ENCODE measurements at regions not wholly inside any gene's neighbourhood (a gene's known extent, or its start where the extent isn't known, plus 50 kb on each side); places are given as distances from the start of the nearest gene placed in this dataset.
A peak's percentile ranks its signal among the peaks of the same experiment; 100 is the strongest.

- Histone ChIP-seq H3K4me3 (ENCODE audit: insufficient read depth, low read depth, low read length, poor library complexity, severe bottlenecking) (no peak overlapping the region), H3K27me3 (replicated peaks; ENCODE audit: control insufficient read depth, insufficient read depth, low read length, poor library complexity, severe bottlenecking) (no peaks in the 10 kb centered on the region), H3K9me3 (ENCODE audit: control insufficient read depth, low read length) (no peaks in the 10 kb centered on the region), H3K4me1 (ENCODE audit: control insufficient read depth, insufficient read depth, low read length, poor library complexity, severe bottlenecking) (no peaks in the 10 kb centered on the region), H3K27ac (ENCODE audit: insufficient read depth, low read length, poor library complexity, severe bottlenecking) (no peak overlapping the region), H3K36me3 (ENCODE audit: control insufficient read depth, insufficient read depth, low read length) (no peaks in the 10 kb centered on the region)
- DNase-seq = no peak
These were observed 107.6 kb downstream of the FASLG start for GRCh38 chr1:172766462-172766861.

DNA sequence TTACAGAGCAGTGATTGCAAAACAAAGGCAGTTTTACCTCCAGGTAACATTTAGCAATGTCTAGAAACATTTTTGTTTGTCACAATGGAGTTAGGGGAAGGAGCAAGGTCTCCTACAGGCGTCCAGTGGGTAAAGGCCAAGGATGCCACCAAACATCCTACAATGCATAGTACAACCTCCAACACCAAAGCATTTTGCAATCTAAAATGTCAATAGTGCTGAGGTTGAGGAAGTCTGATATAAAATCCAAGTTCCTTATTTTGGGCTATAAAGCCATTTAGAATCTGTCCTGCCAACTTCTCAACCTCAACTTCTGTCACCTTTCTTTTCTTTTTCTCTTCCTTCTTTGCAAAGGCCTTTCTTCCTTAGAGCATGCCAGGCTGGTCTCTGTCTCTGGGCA, 111.2 kb downstream of the FASLG start:
- Histone ChIP-seq H3K36me3 (ENCODE audit: control insufficient read depth, insufficient read depth, low read length) (no peaks in the 10 kb centered on the region), H3K27ac (ENCODE audit: insufficient read depth, low read length, poor library complexity, severe bottlenecking) (no peak overlapping the region), H3K4me3 (ENCODE audit: insufficient read depth, low read depth, low read length, poor library complexity, severe bottlenecking) (no peak overlapping the region), H3K4me1 (ENCODE audit: control insufficient read depth, insufficient read depth, low read length, poor library complexity, severe bottlenecking) (no peaks in the 10 kb centered on the region), H3K27me3 (replicated peaks; ENCODE audit: control insufficient read depth, insufficient read depth, low read length, poor library complexity, severe bottlenecking) (no peaks in the 10 kb centered on the region), H3K9me3 (ENCODE audit: control insufficient read depth, low read length) (no peaks in the 10 kb centered on the region)
- DNase-seq = no peak

GRCh38 chr1:172774561-172774960, 115.7 kb downstream of the FASLG start:
- Histone ChIP-seq H3K27ac (ENCODE audit: insufficient read depth, low read length, poor library complexity, severe bottlenecking) (no peak overlapping the region), H3K4me1 (ENCODE audit: control insufficient read depth, insufficient read depth, low read length, poor library complexity, severe bottlenecking) (peaks cover 3% of the 10 kb centered on the region), H3K36me3 (ENCODE audit: control insufficient read depth, insufficient read depth, low read length) (no peaks in the 10 kb centered on the region), H3K4me3 (ENCODE audit: insufficient read depth, low read depth, low read length, poor library complexity, severe bottlenecking) (no peak overlapping the region), H3K9me3 (ENCODE audit: control insufficient read depth, low read length) (no peaks in the 10 kb centered on the region), H3K27me3 (replicated peaks; ENCODE audit: control insufficient read depth, insufficient read depth, low read length, poor library complexity, severe bottlenecking) (no peaks in the 10 kb centered on the region)
- no peak for DNase-seq

- no peaks in the 10 kb centered on the region for H3K9me3 ChIP-seq (ENCODE audit: control insufficient read depth, low read length)
- H3K27ac ChIP-seq (ENCODE audit: insufficient read depth, low read length, poor library complexity, severe bottlenecking) = no peak overlapping the region
- H3K4me3 ChIP-seq (ENCODE audit: insufficient read depth, low read depth, low read length, poor library complexity, severe bottlenecking) = no peak overlapping the region
- H3K36me3 ChIP-seq (ENCODE audit: control insufficient read depth, insufficient read depth, low read length) = no peaks in the 10 kb centered on the region
- peaks cover 3% of the 10 kb centered on the region for H3K4me1 ChIP-seq (ENCODE audit: control insufficient read depth, insufficient read depth, low read length, poor library complexity, severe bottlenecking)
- no peaks in the 10 kb centered on the region for H3K27me3 ChIP-seq (replicated peaks; ENCODE audit: control insufficient read depth, insufficient read depth, low read length, poor library complexity, severe bottlenecking)
- DNase-seq = no peak
These were observed 116.7 kb downstream of the FASLG start for GRCh38 chr1:172775606-172776005.

- Histone ChIP-seq H3K4me3 (ENCODE audit: insufficient read depth, low read depth, low read length, poor library complexity, severe bottlenecking) (no peak overlapping the region), H3K27ac (ENCODE audit: insufficient read depth, low read length, poor library complexity, severe bottlenecking) (no peak overlapping the region)
- DNase-seq = no peak
These were observed 117.2 kb downstream of the FASLG start for GRCh38 chr1:172776071-172776470.

GRCh38 chr1:172777767-172778166, 118.9 kb downstream of the FASLG start:
- DNase-seq = no peak

More at GRCh38 chr1:172776071-172776470, 117.2 kb downstream of the FASLG start:
- Histone ChIP-seq H3K9me3 (ENCODE audit: control insufficient read depth, low read length) (no peaks in the 10 kb centered on the region), H3K27me3 (replicated peaks; ENCODE audit: control insufficient read depth, insufficient read depth, low read length, poor library complexity, severe bottlenecking) (no peaks in the 10 kb centered on the region), H3K4me1 (ENCODE audit: control insufficient read depth, insufficient read depth, low read length, poor library complexity, severe bottlenecking) (peaks cover 3% of the 10 kb centered on the region), H3K36me3 (ENCODE audit: control insufficient read depth, insufficient read depth, low read length) (no peaks in the 10 kb centered on the region)

DNA sequence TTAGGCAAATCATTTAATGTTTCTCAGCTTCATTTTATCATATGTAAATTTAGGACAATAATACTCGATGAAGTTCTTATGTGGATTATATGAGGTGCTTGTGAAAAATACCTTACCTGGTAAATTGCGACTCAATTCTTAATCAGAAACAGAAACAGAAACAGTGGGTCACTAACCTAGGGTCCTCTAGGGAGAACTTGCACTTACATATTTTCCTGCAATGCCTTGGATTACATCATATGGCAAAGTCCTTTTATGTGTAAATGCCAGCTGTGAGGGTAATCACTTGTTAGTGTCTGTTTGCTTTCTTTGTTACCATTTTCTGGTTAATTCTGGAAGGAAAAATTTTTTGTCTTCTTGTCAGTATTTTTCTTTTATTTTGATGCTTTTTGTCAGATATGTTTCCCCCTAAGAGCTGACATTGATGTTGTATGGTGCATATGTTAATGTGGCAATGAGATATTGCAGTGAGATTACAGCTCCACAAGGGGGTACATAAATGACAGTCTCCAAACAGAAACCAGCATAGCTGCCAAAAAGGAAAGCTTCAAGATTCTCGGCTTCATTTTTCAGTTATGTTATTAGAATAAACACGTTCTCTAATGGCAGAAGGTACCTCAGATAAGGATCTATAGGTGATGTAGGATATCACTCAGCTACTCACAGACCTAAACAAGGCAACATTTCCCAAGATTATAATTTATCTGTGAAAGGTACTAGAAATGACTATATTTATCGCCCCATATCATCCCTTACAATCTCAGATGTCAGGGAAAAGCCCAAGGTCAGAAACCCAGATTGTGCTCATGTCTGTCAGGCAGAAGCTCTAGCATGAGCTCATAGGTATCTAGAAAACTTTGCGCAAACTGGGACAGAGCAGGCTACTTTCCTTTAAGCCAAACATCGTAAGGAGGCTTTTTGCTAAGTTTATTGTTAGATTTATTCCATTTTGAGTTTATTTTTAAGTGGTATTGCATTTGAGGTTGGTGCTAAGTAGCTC, 119.9 kb downstream of the FASLG start:
- no peaks in the 10 kb centered on the region for H3K36me3 ChIP-seq (ENCODE audit: control insufficient read depth, insufficient read depth, low read length)
- DNase-seq = no peak
- peaks cover 3% of the 10 kb centered on the region for H3K4me1 ChIP-seq (ENCODE audit: control insufficient read depth, insufficient read depth, low read length, poor library complexity, severe bottlenecking)
- H3K9me3 ChIP-seq (ENCODE audit: control insufficient read depth, low read length) = no peaks in the 10 kb centered on the region
- peak overlapping the region; percentile 23 for H3K4me3 ChIP-seq (ENCODE audit: insufficient read depth, low read depth, low read length, poor library complexity, severe bottlenecking)
- no peak overlapping the region for H3K27ac ChIP-seq (ENCODE audit: insufficient read depth, low read length, poor library complexity, severe bottlenecking)
- no peaks in the 10 kb centered on the region for H3K27me3 ChIP-seq (replicated peaks; ENCODE audit: control insufficient read depth, insufficient read depth, low read length, poor library complexity, severe bottlenecking)

More at GRCh38 chr1:172777767-172778166, 118.9 kb downstream of the FASLG start:
- Histone ChIP-seq H3K4me1 (ENCODE audit: control insufficient read depth, insufficient read depth, low read length, poor library complexity, severe bottlenecking) (peaks cover 3% of the 10 kb centered on the region), H3K4me3 (ENCODE audit: insufficient read depth, low read depth, low read length, poor library complexity, severe bottlenecking) (no peak overlapping the region), H3K36me3 (ENCODE audit: control insufficient read depth, insufficient read depth, low read length) (no peaks in the 10 kb centered on the region), H3K27ac (ENCODE audit: insufficient read depth, low read length, poor library complexity, severe bottlenecking) (no peak overlapping the region), H3K27me3 (replicated peaks; ENCODE audit: control insufficient read depth, insufficient read depth, low read length, poor library complexity, severe bottlenecking) (no peaks in the 10 kb centered on the region), H3K9me3 (ENCODE audit: control insufficient read depth, low read length) (no peaks in the 10 kb centered on the region)

GRCh38 chr1:172779491-172779890, 120.6 kb downstream of the FASLG start:
- DNase-seq = no peak
- no peak overlapping the region for H3K27ac ChIP-seq (ENCODE audit: insufficient read depth, low read length, poor library complexity, severe bottlenecking)
- no peaks in the 10 kb centered on the region for H3K27me3 ChIP-seq (replicated peaks; ENCODE audit: control insufficient read depth, insufficient read depth, low read length, poor library complexity, severe bottlenecking)
- peaks cover 3% of the 10 kb centered on the region for H3K4me1 ChIP-seq (ENCODE audit: control insufficient read depth, insufficient read depth, low read length, poor library complexity, severe bottlenecking)
- no peak overlapping the region for H3K4me3 ChIP-seq (ENCODE audit: insufficient read depth, low read depth, low read length, poor library complexity, severe bottlenecking)
- H3K9me3 ChIP-seq (ENCODE audit: control insufficient read depth, low read length) = no peaks in the 10 kb centered on the region
- H3K36me3 ChIP-seq (ENCODE audit: control insufficient read depth, insufficient read depth, low read length) = no peaks in the 10 kb centered on the region

GRCh38 chr1:172781513-172782140, 122.7 kb downstream of the FASLG start:
- no peak for DNase-seq
- peaks cover 3% of the 10 kb centered on the region for H3K4me1 ChIP-seq (ENCODE audit: control insufficient read depth, insufficient read depth, low read length, poor library complexity, severe bottlenecking)
- H3K4me3 ChIP-seq (ENCODE audit: insufficient read depth, low read depth, low read length, poor library complexity, severe bottlenecking) = no peak overlapping the region
- no peaks in the 10 kb centered on the region for H3K36me3 ChIP-seq (ENCODE audit: control insufficient read depth, insufficient read depth, low read length)
- H3K27me3 ChIP-seq (replicated peaks; ENCODE audit: control insufficient read depth, insufficient read depth, low read length, poor library complexity, severe bottlenecking) = no peaks in the 10 kb centered on the region
- H3K9me3 ChIP-seq (ENCODE audit: control insufficient read depth, low read length) = no peaks in the 10 kb centered on the region
- H3K27ac ChIP-seq (ENCODE audit: insufficient read depth, low read length, poor library complexity, severe bottlenecking) = no peak overlapping the region

- H3K27me3 ChIP-seq (replicated peaks; ENCODE audit: control insufficient read depth, insufficient read depth, low read length, poor library complexity, severe bottlenecking) = no peaks in the 10 kb centered on the region
- H3K36me3 ChIP-seq (ENCODE audit: control insufficient read depth, insufficient read depth, low read length) = no peaks in the 10 kb centered on the region
- no peak overlapping the region for H3K27ac ChIP-seq (ENCODE audit: insufficient read depth, low read length, poor library complexity, severe bottlenecking)
- no peaks in the 10 kb centered on the region for H3K9me3 ChIP-seq (ENCODE audit: control insufficient read depth, low read length)
- no peak for DNase-seq
- no peak overlapping the region for H3K4me3 ChIP-seq (ENCODE audit: insufficient read depth, low read depth, low read length, poor library complexity, severe bottlenecking)
- no peaks in the 10 kb centered on the region for H3K4me1 ChIP-seq (ENCODE audit: control insufficient read depth, insufficient read depth, low read length, poor library complexity, severe bottlenecking)
These were observed 130.9 kb downstream of the FASLG start for GRCh38 chr1:172789840-172790239.
